ENCODE measurements at regions not wholly inside any gene's neighbourhood (a gene's known extent, or its start where the extent isn't known, plus 50 kb on each side); places are given as distances from the start of the nearest gene placed in this dataset.

GRCh38 chr1:70840260-70840953 lies 207.2 kb downstream of the PTGER3 start:
- TF ChIP-seq EZH2 (IDR thresholded peaks at IDR 0.05; ENCODE audit: low read depth, low read length, severe bottlenecking) (no peak), CREB1 (IDR thresholded peaks at IDR 0.05) (no peak), ZNF274 (IDR thresholded peaks at IDR 0.05; ENCODE audit: borderline replicate concordance, extremely low read depth, low read length) (no peak), CTCF (IDR thresholded peaks at IDR 0.05; ENCODE audit: control extremely low read depth in 1 of 3, insufficient read depth in 1 of 3, low read depth in 1 of 3, low read length in 3 of 3) (no peak), RFX5 (IDR thresholded peaks at IDR 0.05; ENCODE audit: borderline replicate concordance, low read depth, low read length) (no peak), CHD7 (IDR thresholded peaks at IDR 0.05; ENCODE audit: insufficient replicate concordance, low read length) (no peak), POLR2A (IDR thresholded peaks at IDR 0.05; ENCODE audit: control extremely low read depth in 1 of 2, low read depth in 2 of 2, low read length in 2 of 2) (no peak), SP1 (IDR thresholded peaks at IDR 0.05; ENCODE audit: low read depth, low read length) (no peak)
